Liver (tissue), 7 donors: ENCODE measurements at regions not wholly inside any gene's neighbourhood (a gene's known extent, or its start where the extent isn't known, plus 50 kb on each side); places are given as distances from the start of the nearest gene placed in this dataset.
"Not testable (repeated sequence)": the region's sequence is repeated elsewhere in the genome, so short reads cannot be mapped to it uniquely, and the experiment has no call there.

Source experiments
- DNase-seq: peaks from one replicate; pipeline ENCODE4 v3.0.0-alpha.2; 2017; ENCODE audit warnings: low spot score
- H3K27ac ChIP-seq, 2 donors: one replicate each; pipeline ENCODE4 v1.7.0; 2013; ENCODE audit warnings: inconsistent platforms in 2 of 2, low read length in 2 of 2, control low read depth in 1 of 2, low read depth in 1 of 2, mild to moderate bottlenecking in 1 of 2
- H3K27me3 ChIP-seq, 4 donors: one replicate each; pipeline versions ENCODE4 v1.6.1 to v1.7.0; 2013; ENCODE audit warnings: low read length in 3 of 4, inconsistent platforms in 1 of 4, mild to moderate bottlenecking in 1 of 4, moderate library complexity in 1 of 4; ENCODE audit not compliant: control insufficient read depth in 4 of 4, insufficient read depth in 4 of 4
- H3K36me3 ChIP-seq, 4 donors: one replicate each; pipeline versions ENCODE4 v1.6.1 to v1.7.0; 2013; ENCODE audit warnings: low read length in 3 of 4, mild to moderate bottlenecking in 3 of 4, low read depth in 1 of 4, moderate library complexity in 1 of 4; ENCODE audit not compliant: control insufficient read depth in 4 of 4, insufficient read depth in 3 of 4
- H3K4me1 ChIP-seq, 4 donors: one replicate each; pipeline versions ENCODE4 v1.6.1 to v1.7.0; 2013; ENCODE audit warnings: low read length in 3 of 4, mild to moderate bottlenecking in 3 of 4, moderate library complexity in 1 of 4; ENCODE audit not compliant: control insufficient read depth in 4 of 4, insufficient read depth in 4 of 4
- H3K4me3 ChIP-seq, 3 donors: one replicate each; pipeline versions ENCODE4 v1.6.1 to v1.7.0; 2013; ENCODE audit warnings: low read length in 3 of 3, control low read depth in 1 of 3, low read depth in 1 of 3, mild to moderate bottlenecking in 1 of 3
- H3K9ac ChIP-seq, 2 donors: one replicate each; pipeline ENCODE4 v1.7.0; 2013; ENCODE audit warnings: low read length in 2 of 2, mild to moderate bottlenecking in 2 of 2, moderate library complexity in 2 of 2, control low read depth in 1 of 2, low read depth in 1 of 2
- H3K9me3 ChIP-seq, 4 donors: one replicate each; pipeline versions ENCODE4 v1.6.1 to v1.7.0; 2013; ENCODE audit warnings: low read length in 3 of 4; ENCODE audit not compliant: control insufficient read depth in 4 of 4
- ATF3 ChIP-seq: IDR thresholded peaks from 2 replicates; pipeline ENCODE4 v1.6.1; 2016; ENCODE audit warnings: antibody characterized with exemption
- EGR1 ChIP-seq, 2 donors: IDR thresholded peaks; 2 replicates each; pipeline ENCODE4 v1.6.1; 2016 to 2018; ENCODE audit warnings: antibody characterized with exemption in 2 of 2, low read depth in 2 of 2
- HNF4G ChIP-seq: IDR thresholded peaks from 2 replicates; pipeline ENCODE4 v1.6.1; 2016; ENCODE audit warnings: antibody characterized with exemption
- JUND ChIP-seq, 2 donors: IDR thresholded peaks; 2 replicates each; pipeline ENCODE4 v1.6.1; 2016; ENCODE audit warnings: antibody characterized with exemption in 2 of 2
- RXRA ChIP-seq, 2 donors: IDR thresholded peaks; 2 replicates each; pipeline ENCODE4 v1.6.1; 2017 to 2018; ENCODE audit warnings: antibody characterized with exemption in 2 of 2, mild to moderate bottlenecking in 1 of 2
- SP1 ChIP-seq: IDR thresholded peaks from 2 replicates; pipeline ENCODE4 v1.6.1; 2018; ENCODE audit warnings: antibody characterized with exemption, mild to moderate bottlenecking
- YY1 ChIP-seq: IDR thresholded peaks from 2 replicates; pipeline ENCODE4 v1.6.1; 2016; ENCODE audit warnings: antibody characterized with exemption, mild to moderate bottlenecking
- ZBTB33 ChIP-seq: IDR thresholded peaks from 2 replicates; pipeline ENCODE4 v1.6.1; 2016; ENCODE audit warnings: antibody characterized with exemption
- WGBS: extraction: QIAGEN DNeasy Blood & Tissue Kit; methylation state at CpG from one replicate; pipeline ENCODE4 v1.1.7; 2013; 5-methylcytosine and 5-hydroxymethylcytosine counted together
- TF ChIP-seq, protein P1 (sequence below): IDR thresholded peaks from 2 replicates; pipeline ENCODE4 v1.6.1; 2016; ENCODE audit warnings: antibody characterized with exemption, mild to moderate bottlenecking
- TF ChIP-seq, protein P2 (sequence below): IDR thresholded peaks from 2 replicates; pipeline ENCODE4 v1.6.1; 2016; ENCODE audit warnings: antibody characterized with exemption
- donor health status: healthy.
- donor health status: healthy.
- donor health status: healthy.
- donor health status: healthy.

GRCh38 chr13:53112522-53112921 lies 83.9 kb downstream of the OLFM4 start:
- Histone ChIP-seq H3K4me1 (no peaks in the 10 kb centered on the region), H3K9ac (no peak overlapping the region), H3K27me3 (no peaks in the 10 kb centered on the region), H3K9me3 (no peaks in the 10 kb centered on the region), H3K4me3 (no peak overlapping the region), H3K36me3 (no peaks in the 10 kb centered on the region), H3K27ac (no peak overlapping the region)
- 82% methylated on average over 2 of the region's 2 CpGs for WGBS
- DNase-seq, result no peak
- TF ChIP-seq JUND (IDR thresholded peaks at IDR 0.05) (no peak), ATF3 (no peak)

DNA sequence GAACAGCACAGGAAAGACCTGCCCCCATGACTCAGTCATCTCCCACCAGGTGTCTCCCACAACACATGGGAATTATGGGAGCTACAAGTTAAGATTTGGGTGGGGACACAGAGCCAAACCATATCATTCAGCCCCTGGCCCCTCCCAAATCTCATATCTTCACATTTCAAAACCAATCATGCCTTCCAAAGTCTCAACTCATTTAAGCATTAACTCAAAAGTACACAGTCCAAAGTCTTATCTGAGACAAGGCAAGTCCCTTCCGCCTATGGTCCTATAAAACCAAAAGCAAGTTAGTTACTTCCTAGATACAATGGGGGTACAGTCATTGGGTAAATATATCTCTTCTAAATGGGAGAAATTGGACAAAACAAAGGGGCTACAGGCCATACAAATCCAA lies 88.4 kb downstream of the OLFM4 start:
- not testable (repeated sequence) for H3K4me3 ChIP-seq, H3K9ac ChIP-seq, H3K9me3 ChIP-seq, H3K4me1 ChIP-seq, DNase-seq, H3K27ac ChIP-seq, H3K36me3 ChIP-seq, H3K27me3 ChIP-seq
- 59% methylated on average over 1 of the region's 1 CpG for WGBS

DNA sequence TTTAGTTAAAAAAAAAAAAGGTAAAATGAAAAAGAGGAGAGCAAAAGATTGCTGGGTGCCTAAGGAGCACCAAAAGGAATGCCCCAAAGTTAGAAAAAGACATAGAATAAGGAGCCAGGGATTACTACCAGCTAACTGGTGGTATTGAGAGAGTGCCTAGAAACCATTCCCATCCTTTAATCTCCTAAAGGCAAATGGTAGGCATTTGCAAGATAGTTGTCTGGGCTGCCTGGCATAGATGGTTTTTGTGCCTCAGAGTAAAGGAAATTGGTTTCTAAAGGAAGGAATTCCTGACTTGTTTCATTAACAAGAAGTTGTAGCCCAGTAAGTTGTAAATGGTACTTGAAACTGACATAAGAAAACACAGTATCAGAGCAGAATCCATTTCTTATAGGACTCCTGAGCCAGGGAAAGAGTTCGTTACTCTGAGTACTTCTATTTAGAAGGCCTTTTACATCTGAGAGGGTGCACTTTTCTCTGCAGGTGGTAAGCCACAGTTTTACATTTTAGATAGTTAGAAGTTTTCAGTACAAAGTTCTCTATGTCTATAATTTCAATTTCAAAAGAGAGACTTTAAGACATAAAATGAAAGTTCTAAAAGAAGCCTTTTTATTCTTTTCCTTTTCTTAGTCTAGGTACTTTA lies 92.6 kb downstream of the OLFM4 start:
- no peak overlapping the region for H3K27ac ChIP-seq
- no peak for DNase-seq
- no peaks in the 10 kb centered on the region for H3K36me3 ChIP-seq
- no peaks in the 10 kb centered on the region for H3K9me3 ChIP-seq
- H3K9ac ChIP-seq, result no peak overlapping the region
- H3K27me3 ChIP-seq, result no peaks in the 10 kb centered on the region
- no peaks in the 10 kb centered on the region for H3K4me1 ChIP-seq
- WGBS, result 43% methylated on average over 1 of the region's 1 CpG
- TF ChIP-seq, protein P1, sequence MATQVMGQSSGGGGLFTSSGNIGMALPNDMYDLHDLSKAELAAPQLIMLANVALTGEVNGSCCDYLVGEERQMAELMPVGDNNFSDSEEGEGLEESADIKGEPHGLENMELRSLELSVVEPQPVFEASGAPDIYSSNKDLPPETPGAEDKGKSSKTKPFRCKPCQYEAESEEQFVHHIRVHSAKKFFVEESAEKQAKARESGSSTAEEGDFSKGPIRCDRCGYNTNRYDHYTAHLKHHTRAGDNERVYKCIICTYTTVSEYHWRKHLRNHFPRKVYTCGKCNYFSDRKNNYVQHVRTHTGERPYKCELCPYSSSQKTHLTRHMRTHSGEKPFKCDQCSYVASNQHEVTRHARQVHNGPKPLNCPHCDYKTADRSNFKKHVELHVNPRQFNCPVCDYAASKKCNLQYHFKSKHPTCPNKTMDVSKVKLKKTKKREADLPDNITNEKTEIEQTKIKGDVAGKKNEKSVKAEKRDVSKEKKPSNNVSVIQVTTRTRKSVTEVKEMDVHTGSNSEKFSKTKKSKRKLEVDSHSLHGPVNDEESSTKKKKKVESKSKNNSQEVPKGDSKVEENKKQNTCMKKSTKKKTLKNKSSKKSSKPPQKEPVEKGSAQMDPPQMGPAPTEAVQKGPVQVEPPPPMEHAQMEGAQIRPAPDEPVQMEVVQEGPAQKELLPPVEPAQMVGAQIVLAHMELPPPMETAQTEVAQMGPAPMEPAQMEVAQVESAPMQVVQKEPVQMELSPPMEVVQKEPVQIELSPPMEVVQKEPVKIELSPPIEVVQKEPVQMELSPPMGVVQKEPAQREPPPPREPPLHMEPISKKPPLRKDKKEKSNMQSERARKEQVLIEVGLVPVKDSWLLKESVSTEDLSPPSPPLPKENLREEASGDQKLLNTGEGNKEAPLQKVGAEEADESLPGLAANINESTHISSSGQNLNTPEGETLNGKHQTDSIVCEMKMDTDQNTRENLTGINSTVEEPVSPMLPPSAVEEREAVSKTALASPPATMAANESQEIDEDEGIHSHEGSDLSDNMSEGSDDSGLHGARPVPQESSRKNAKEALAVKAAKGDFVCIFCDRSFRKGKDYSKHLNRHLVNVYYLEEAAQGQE, result no peak
- TF ChIP-seq, protein P2, sequence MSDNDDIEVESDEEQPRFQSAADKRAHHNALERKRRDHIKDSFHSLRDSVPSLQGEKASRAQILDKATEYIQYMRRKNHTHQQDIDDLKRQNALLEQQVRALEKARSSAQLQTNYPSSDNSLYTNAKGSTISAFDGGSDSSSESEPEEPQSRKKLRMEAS, result no peak
- TF ChIP-seq SP1, result no peak
- TF ChIP-seq HNF4G, result no peak
- TF ChIP-seq EGR1 (IDR thresholded peaks at IDR 0.05; ENCODE audit: low read depth in 2 of 2), result no peak
- no peak for TF ChIP-seq YY1
- no peak for TF ChIP-seq ZBTB33
- no peak for TF ChIP-seq RXRA (IDR thresholded peaks at IDR 0.05)
- no peak for TF ChIP-seq ATF3
- no peak overlapping the region for H3K4me3 ChIP-seq
